ENCODE measurements at regions not wholly inside any gene's neighbourhood (a gene's known extent, or its start where the extent isn't known, plus 50 kb on each side); places are given as distances from the start of the nearest gene placed in this dataset.
"Not testable (repeated sequence)": the region's sequence is repeated elsewhere in the genome, so short reads cannot be mapped to it uniquely, and the experiment has no call there.

GRCh38 chr18:1036926-1037325, 132.3 kb downstream of the ADCYAP1 start:
- H3K36me3 Mint-ChIP-seq (ENCODE audit: low read depth) = no peaks in the 10 kb centered on the region
- H3K4me3 Mint-ChIP-seq = no peak overlapping the region
- DNase-seq = no peak
- H3K27ac Mint-ChIP-seq = no peak overlapping the region
- no peaks in the 10 kb centered on the region for H3K27me3 Mint-ChIP-seq
- H3K9me3 Mint-ChIP-seq = no peaks in the 10 kb centered on the region
- H3K4me1 Mint-ChIP-seq = no peaks in the 10 kb centered on the region
- POLR2A ChIA-PET = no interaction called here
- CTCF ChIA-PET = no interaction called here

DNA sequence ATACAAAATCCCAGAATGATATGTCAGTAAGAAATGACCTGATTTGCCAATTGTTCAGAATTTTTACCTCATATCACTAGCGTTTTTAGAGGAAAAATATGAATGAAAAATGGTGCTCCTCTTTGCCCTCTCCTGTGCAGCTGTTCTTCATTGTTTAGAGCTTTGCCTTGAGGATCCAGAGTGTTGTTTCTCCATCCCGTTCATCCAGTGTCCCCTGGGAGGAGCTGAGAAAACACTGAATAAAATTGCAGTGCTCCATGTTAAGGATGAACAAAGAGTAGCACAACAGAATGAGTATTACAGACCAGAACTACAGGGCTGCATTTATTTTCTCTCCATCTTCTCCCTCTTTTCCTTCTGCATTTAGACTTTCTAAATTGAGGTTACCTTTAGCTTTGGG, 133.1 kb downstream of the ADCYAP1 start:
- POLR2A ChIA-PET = no interaction called here
- no peaks in the 10 kb centered on the region for H3K36me3 Mint-ChIP-seq (ENCODE audit: low read depth)

GRCh38 chr18:1039421-1039820, 134.8 kb downstream of the ADCYAP1 start:
- no peak for DNase-seq
- no peaks in the 10 kb centered on the region for H3K4me1 Mint-ChIP-seq
- no peaks in the 10 kb centered on the region for H3K27me3 Mint-ChIP-seq
- ChIA-PET POLR2A (no interaction called here), CTCF (no interaction called here)
- H3K36me3 Mint-ChIP-seq (ENCODE audit: low read depth) = no peaks in the 10 kb centered on the region
- H3K27ac Mint-ChIP-seq = no peak overlapping the region
- H3K4me3 Mint-ChIP-seq = no peak overlapping the region
- H3K9me3 Mint-ChIP-seq = no peaks in the 10 kb centered on the region

More for the DNA sequence above, 133.1 kb downstream of the ADCYAP1 start:
- H3K9me3 Mint-ChIP-seq = no peaks in the 10 kb centered on the region
- H3K4me1 Mint-ChIP-seq = no peaks in the 10 kb centered on the region
- no peak for DNase-seq
- CTCF ChIA-PET = no interaction called here
- H3K27ac Mint-ChIP-seq = no peak overlapping the region
- no peak overlapping the region for H3K4me3 Mint-ChIP-seq
- H3K27me3 Mint-ChIP-seq = no peaks in the 10 kb centered on the region

- DNase-seq; CTCF ChIA-PET; H3K36me3 Mint-ChIP-seq (ENCODE audit: low read depth); H3K27ac Mint-ChIP-seq; H3K4me1 Mint-ChIP-seq; H3K9me3 Mint-ChIP-seq; H3K4me3 Mint-ChIP-seq; POLR2A ChIA-PET; H3K27me3 Mint-ChIP-seq: not testable (repeated sequence)
Observed at GRCh38 chr18:1043039-1043438, 138.4 kb downstream of the ADCYAP1 start.

DNA sequence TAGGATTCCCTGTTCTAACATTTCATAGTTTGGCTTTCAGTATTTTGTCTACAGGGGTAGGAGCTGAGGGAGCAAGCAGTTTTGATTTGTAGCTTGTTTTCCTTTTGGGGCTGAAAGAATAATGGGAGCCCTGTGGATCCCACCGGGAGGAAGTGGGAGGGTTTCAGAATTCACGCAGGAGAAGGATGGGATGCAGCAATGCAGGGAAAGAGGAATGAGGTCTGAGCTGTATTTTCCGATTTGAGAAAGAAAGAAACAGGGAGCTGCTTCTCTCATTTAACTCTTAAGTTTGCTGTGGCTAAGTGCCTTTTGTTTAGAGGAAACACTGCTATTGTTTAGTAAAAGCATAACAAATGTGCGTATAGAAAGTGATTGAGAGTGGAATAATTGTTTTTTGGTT, 141.0 kb downstream of the ADCYAP1 start:
- ChIA-PET POLR2A (no interaction called here), CTCF (no interaction called here)
- no peaks in the 10 kb centered on the region for H3K27me3 Mint-ChIP-seq
- H3K36me3 Mint-ChIP-seq (ENCODE audit: low read depth) = no peaks in the 10 kb centered on the region
- no peak overlapping the region for H3K4me3 Mint-ChIP-seq
- no peak overlapping the region for H3K27ac Mint-ChIP-seq
- DNase-seq = no peak
- no peaks in the 10 kb centered on the region for H3K9me3 Mint-ChIP-seq
- no peaks in the 10 kb centered on the region for H3K4me1 Mint-ChIP-seq

DNA sequence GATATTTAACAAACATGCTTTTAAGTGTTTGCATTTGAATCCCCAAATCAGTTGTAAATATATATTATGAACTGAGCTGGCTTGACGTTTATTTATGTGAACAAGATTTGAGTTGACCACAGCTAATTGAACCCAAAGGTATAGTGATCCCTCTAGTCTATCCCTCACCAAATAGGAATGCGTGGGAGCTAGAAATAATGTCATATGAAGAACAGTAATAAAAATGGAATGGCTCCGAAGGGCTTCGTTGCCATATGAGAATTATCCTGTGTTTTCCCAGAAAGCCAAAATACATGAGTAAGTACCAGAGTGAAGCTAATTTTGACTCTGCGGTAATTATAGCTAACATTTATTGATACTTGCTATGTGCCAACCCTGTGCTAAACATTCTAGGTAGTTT, 142.7 kb downstream of the ADCYAP1 start:
- Mint-ChIP-seq H3K27me3 (no peaks in the 10 kb centered on the region), H3K9me3 (no peaks in the 10 kb centered on the region), H3K36me3 (ENCODE audit: low read depth) (no peaks in the 10 kb centered on the region), H3K27ac (no peak overlapping the region), H3K4me1 (no peaks in the 10 kb centered on the region), H3K4me3 (no peak overlapping the region)
- POLR2A ChIA-PET = no interaction called here
- DNase-seq = no peak
- CTCF ChIA-PET = no interaction called here

DNA sequence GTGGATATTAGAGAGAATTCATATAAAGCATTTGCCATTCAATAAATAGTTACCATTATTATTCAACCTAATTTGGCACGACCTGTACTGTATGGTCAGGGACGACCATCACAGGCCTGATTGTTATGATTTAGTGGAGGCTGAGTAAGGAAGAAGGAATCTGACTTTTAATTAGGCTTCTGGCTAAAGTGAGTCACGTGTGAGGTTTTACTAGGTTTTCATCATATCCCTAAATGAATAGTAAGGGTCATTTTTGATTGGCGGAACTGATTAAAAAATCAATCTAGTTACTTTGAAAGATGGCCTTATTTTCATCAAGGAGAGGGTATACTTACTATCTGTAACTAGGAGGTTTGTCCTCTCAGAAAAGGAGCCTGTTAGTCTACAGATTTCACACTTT, 143.4 kb downstream of the ADCYAP1 start:
- Mint-ChIP-seq H3K4me1 (no peaks in the 10 kb centered on the region), H3K9me3 (no peaks in the 10 kb centered on the region), H3K36me3 (ENCODE audit: low read depth) (no peaks in the 10 kb centered on the region), H3K4me3 (no peak overlapping the region), H3K27me3 (no peaks in the 10 kb centered on the region), H3K27ac (no peak overlapping the region)
- CTCF ChIA-PET = no interaction called here
- POLR2A ChIA-PET = no interaction called here
- DNase-seq = no peak

DNA sequence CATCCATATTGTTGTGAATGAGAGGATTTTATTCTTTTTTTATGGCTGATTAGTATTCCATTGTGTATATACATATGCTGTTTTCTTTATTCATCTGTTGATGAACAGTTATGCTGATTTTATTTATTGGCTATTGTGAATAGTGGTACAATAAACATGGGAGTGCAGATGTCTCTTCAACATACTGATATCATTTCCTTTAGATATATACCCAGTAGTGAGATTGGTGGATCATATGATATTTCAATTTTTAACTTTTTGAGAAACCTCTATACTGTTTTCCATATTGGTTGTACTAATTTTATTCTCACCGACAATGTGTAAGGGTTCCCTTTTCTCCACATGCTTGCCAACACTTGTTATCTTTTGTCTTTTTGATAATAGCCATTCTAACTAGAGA, 144.5 kb downstream of the ADCYAP1 start:
- no peak overlapping the region for H3K27ac Mint-ChIP-seq
- no peaks in the 10 kb centered on the region for H3K9me3 Mint-ChIP-seq
- H3K4me1 Mint-ChIP-seq = no peaks in the 10 kb centered on the region
- H3K4me3 Mint-ChIP-seq = no peak overlapping the region
- ChIA-PET POLR2A (no interaction called here), CTCF (no interaction called here)
- no peak for DNase-seq
- no peaks in the 10 kb centered on the region for H3K27me3 Mint-ChIP-seq
- H3K36me3 Mint-ChIP-seq (ENCODE audit: low read depth) = no peaks in the 10 kb centered on the region

GRCh38 chr18:1050012-1050657, 145.5 kb downstream of the ADCYAP1 start:
- H3K27me3 Mint-ChIP-seq = no peaks in the 10 kb centered on the region
- H3K4me1 Mint-ChIP-seq = no peaks in the 10 kb centered on the region
- H3K4me3 Mint-ChIP-seq = no peak overlapping the region
- H3K9me3 Mint-ChIP-seq = no peaks in the 10 kb centered on the region
- H3K36me3 Mint-ChIP-seq (ENCODE audit: low read depth) = no peaks in the 10 kb centered on the region
- CTCF ChIA-PET = no interaction called here
- H3K27ac Mint-ChIP-seq = no peak overlapping the region
- POLR2A ChIA-PET = no interaction called here
- no peak for DNase-seq

DNA sequence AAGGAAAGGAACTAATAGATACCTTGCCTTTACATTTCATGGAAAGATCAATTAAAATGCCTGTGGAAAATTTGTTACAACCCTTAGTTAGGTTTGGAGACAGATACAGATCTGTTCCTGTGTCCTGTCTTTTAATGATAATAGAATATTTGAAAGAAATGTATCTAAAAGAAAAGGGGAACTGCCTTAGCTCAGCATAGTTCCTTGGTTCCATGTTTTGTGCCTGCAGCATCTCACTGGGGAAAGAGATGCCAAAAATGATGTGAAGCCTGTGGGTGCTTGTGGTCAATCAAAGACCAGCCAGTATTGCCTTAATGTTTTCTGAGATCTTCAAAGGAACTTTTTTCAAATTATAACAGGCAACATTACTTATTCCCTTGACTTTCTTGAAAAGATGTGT, 147.6 kb downstream of the ADCYAP1 start:
- H3K36me3 Mint-ChIP-seq (ENCODE audit: low read depth) = no peaks in the 10 kb centered on the region
- CTCF ChIA-PET = no interaction called here

DNA sequence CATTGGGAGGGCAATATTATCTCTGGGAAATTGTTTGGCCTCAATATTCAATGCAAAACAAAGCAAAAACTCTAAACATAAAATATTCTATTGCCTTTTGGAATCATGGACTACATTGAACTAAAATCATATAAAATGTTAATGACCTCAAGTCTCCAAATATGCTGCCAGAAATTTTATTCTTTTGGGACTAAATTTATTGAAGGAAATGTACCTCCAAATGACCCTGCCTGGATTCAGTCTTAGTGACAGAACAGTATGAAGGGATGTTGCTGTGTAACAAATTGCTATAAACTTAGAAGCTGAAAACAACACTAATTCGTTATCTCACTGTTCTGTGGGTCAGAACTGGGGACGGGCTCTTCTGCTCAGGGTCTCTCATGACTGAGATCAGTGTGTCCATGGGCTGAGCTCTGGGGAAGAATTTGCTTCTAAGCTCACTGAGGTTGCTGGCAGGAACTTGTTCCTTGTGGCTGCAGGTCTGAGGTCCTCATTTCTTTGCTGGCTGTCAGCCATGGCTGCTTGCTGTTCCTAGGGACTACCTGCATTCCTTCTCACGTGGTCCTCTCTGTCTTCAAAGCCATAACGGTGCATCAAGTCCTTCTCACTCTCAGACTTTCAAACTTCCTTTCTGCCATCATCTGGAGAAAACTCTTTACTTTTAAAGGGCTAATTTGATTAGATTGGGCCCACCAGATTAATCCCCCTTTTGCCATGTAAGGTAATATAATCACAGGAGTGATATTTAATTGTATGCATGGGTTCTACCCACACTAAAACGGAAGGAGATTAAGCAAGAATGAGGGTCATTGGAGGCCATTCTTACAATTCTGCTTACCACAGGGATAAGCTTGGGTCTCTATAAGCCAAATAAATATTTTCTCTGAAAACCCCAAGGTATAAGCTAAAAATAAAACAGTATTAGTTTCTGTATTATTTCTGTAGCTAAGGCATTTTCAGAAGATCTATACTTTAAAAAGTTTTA, 149.0 kb downstream of the ADCYAP1 start:
- no peak overlapping the region for H3K4me3 Mint-ChIP-seq
- no peaks in the 10 kb centered on the region for H3K4me1 Mint-ChIP-seq
- ChIA-PET CTCF (no interaction called here), POLR2A (no interaction called here)
- DNase-seq = no peak
- H3K36me3 Mint-ChIP-seq (ENCODE audit: low read depth) = no peaks in the 10 kb centered on the region
- H3K27me3 Mint-ChIP-seq = no peaks in the 10 kb centered on the region
- H3K27ac Mint-ChIP-seq = no peak overlapping the region
- H3K9me3 Mint-ChIP-seq = peaks cover 1% of the 10 kb centered on the region

More for the DNA sequence above, 147.6 kb downstream of the ADCYAP1 start:
- POLR2A ChIA-PET = no interaction called here
- Mint-ChIP-seq H3K4me1 (no peaks in the 10 kb centered on the region), H3K27ac (no peak overlapping the region), H3K27me3 (no peaks in the 10 kb centered on the region), H3K4me3 (no peak overlapping the region), H3K9me3 (peaks cover 1% of the 10 kb centered on the region)
- no peak for DNase-seq

- H3K36me3 Mint-ChIP-seq (ENCODE audit: low read depth) = no peaks in the 10 kb centered on the region
- H3K27ac Mint-ChIP-seq = no peak overlapping the region
- ChIA-PET CTCF (no interaction called here), POLR2A (no interaction called here)
- no peaks in the 10 kb centered on the region for H3K4me1 Mint-ChIP-seq
- DNase-seq = no peak
- H3K9me3 Mint-ChIP-seq = peaks cover 1% of the 10 kb centered on the region
- no peak overlapping the region for H3K4me3 Mint-ChIP-seq
- H3K27me3 Mint-ChIP-seq = no peaks in the 10 kb centered on the region
Observed at GRCh38 chr18:1056404-1056803, 151.7 kb downstream of the ADCYAP1 start.

DNA sequence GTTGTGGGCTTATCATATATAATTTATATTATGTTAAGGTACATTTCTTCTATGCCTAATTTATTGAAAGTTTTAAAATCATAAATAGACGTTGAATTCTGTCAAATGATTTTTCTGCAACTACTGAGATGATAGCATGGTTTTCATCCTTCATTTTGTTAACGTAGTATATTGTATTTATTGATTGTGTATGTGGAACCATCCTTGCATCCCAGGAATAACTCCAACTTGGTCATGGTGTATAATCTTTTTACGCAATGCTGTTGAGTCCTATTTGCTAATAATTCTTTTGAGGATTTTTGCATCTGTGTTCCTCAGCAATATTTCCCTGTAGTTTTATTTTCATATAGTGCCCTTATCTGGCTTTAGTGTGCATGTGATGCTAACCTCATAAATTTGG, 152.7 kb downstream of the ADCYAP1 start:
- ChIA-PET POLR2A (no interaction called here), CTCF (no interaction called here)
- no peaks in the 10 kb centered on the region for H3K27me3 Mint-ChIP-seq
- H3K9me3 Mint-ChIP-seq = peaks cover 1% of the 10 kb centered on the region
- H3K4me1 Mint-ChIP-seq = no peaks in the 10 kb centered on the region
- no peak for DNase-seq
- no peaks in the 10 kb centered on the region for H3K36me3 Mint-ChIP-seq (ENCODE audit: low read depth)
- H3K4me3 Mint-ChIP-seq = no peak overlapping the region
- no peak overlapping the region for H3K27ac Mint-ChIP-seq

DNA sequence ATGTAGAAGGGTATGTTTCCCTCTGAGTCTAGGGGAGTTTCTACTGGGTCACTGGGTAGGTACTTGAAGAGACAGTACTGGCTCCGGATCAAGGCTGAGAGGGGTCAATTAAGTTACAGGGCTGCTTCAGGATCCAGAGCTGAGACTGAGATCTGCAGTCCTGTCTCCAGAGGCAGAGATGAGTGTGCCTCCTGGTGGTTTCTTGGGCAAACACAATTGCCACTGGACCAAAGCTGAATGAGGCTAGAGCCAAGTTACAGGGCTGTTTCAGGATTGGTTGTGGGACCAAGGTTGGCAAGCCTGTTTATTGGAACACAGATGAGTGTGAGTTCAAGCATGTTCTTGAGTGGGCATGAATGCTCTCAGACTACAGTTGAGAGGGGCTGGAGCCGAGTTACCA, 157.9 kb downstream of the ADCYAP1 start:
- H3K27me3 Mint-ChIP-seq = no peaks in the 10 kb centered on the region
- H3K36me3 Mint-ChIP-seq (ENCODE audit: low read depth) = no peaks in the 10 kb centered on the region
- H3K27ac Mint-ChIP-seq = no peak overlapping the region
- no peak for DNase-seq
- ChIA-PET POLR2A (no interaction called here), CTCF (no interaction called here)
- no peaks in the 10 kb centered on the region for H3K9me3 Mint-ChIP-seq
- no peaks in the 10 kb centered on the region for H3K4me1 Mint-ChIP-seq
- no peak overlapping the region for H3K4me3 Mint-ChIP-seq

Data from activated CD4-positive, alpha-beta memory T cell treated with anti-CD3 and anti-CD28 coated beads, Interleukin-2, amount 10 ng/mL, durations not matched to agents 7 days and 5 days (primary cell).